Peyer's patch (tissue), 4 donors: ENCODE measurements at regions not wholly inside any gene's neighbourhood (a gene's known extent, or its start where the extent isn't known, plus 50 kb on each side); places are given as distances from the start of the nearest gene placed in this dataset.

Source experiments
- DNase-seq, 3 donors: peaks; one replicate each; pipeline ENCODE4 v3.0.0-alpha.2; 2017 to 2019
- H3K27ac ChIP-seq, 4 donors: fragments of 200-600 bp; sonication (generic); one replicate each; pipeline ENCODE4 v1.5.1; 2016 to 2019
- H3K27me3 ChIP-seq, 2 donors: fragments of 200-600 bp; sonication (generic); one replicate each; pipeline ENCODE4 v1.5.1; 2019
- H3K36me3 ChIP-seq, 3 donors: fragments of 200-600 bp; sonication (generic); one replicate each; pipeline ENCODE4 v1.5.1; 2016 to 2019
- H3K4me1 ChIP-seq, 4 donors: fragments of 200-600 bp; sonication (generic); one replicate each; pipeline ENCODE4 v1.5.1; 2016 to 2019
- H3K4me3 ChIP-seq, 4 donors: fragments of 200-600 bp; sonication (generic); 1 replicate in 3 of 4; 2 replicates in 1 of 4; pipeline ENCODE4 v1.5.1; 2016 to 2019; ENCODE audit warnings: mild to moderate bottlenecking in 1 of 4
- H3K9me3 ChIP-seq, 4 donors: fragments of 200-600 bp; sonication (generic); one replicate each; pipeline ENCODE4 v1.5.1; 2016 to 2019; ENCODE audit warnings: mild to moderate bottlenecking in 1 of 4
- CTCF ChIP-seq, 6 experiments: fragments of 450-650 bp in 4 of 6; fragments of 200-600 bp in 2 of 6; sonication (generic) in 1 of 6; IDR thresholded peaks; one replicate each; pipeline ENCODE4 v1.5.1; 2017 to 2019; ENCODE audit warnings: antibody characterized with exemption in 6 of 6, mild to moderate bottlenecking in 3 of 6, moderate library complexity in 1 of 6
- POLR2A ChIP-seq, 2 donors: fragments of 450-650 bp; IDR thresholded peaks; one replicate each; pipeline ENCODE4 v1.5.1; 2017; ENCODE audit warnings: antibody characterized with exemption in 2 of 2, mild to moderate bottlenecking in 2 of 2, moderate library complexity in 2 of 2

GRCh38 chr7:69020536-69020935, 577.7 kb upstream of the AUTS2 start:
- Histone ChIP-seq H3K4me3 (no peak overlapping the region), H3K36me3 (no peaks in the 10 kb centered on the region), H3K27ac (no peak overlapping the region), H3K9me3 (peaks cover 0 to 5% (median 0%) of the 10 kb centered on the region in 4 donors), H3K4me1 (no peaks in the 10 kb centered on the region), H3K27me3 (no peaks in the 10 kb centered on the region)
- no peak for TF ChIP-seq POLR2A (IDR thresholded peaks at IDR 0.05)
- TF ChIP-seq CTCF (IDR thresholded peaks at IDR 0.05), result no peak
- no peak for DNase-seq

GRCh38 chr7:69025249-69025648, 573.0 kb upstream of the AUTS2 start:
- DNase-seq, result no peak
- no peaks in the 10 kb centered on the region for H3K27me3 ChIP-seq
- TF ChIP-seq CTCF (IDR thresholded peaks at IDR 0.05) (no peak), POLR2A (IDR thresholded peaks at IDR 0.05) (no peak)
- no peak overlapping the region for H3K4me3 ChIP-seq
- H3K4me1 ChIP-seq, result no peaks in the 10 kb centered on the region
- no peaks in the 10 kb centered on the region for H3K36me3 ChIP-seq
- H3K9me3 ChIP-seq, result no peaks in the 10 kb centered on the region
- H3K27ac ChIP-seq, result no peak overlapping the region

GRCh38 chr7:69032848-69033247, 565.4 kb upstream of the AUTS2 start:
- TF ChIP-seq CTCF (IDR thresholded peaks at IDR 0.05) (no peak), POLR2A (IDR thresholded peaks at IDR 0.05) (no peak)
- Histone ChIP-seq H3K4me1 (no peaks in the 10 kb centered on the region), H3K36me3 (no peaks in the 10 kb centered on the region), H3K27ac (no peak overlapping the region), H3K27me3 (no peaks in the 10 kb centered on the region), H3K9me3 (no peaks in the 10 kb centered on the region), H3K4me3 (no peak overlapping the region)
- no peak for DNase-seq

- Histone ChIP-seq H3K27me3 (no peaks in the 10 kb centered on the region), H3K27ac (no peak overlapping the region), H3K9me3 (peaks cover 0 to 4% (median 0%) of the 10 kb centered on the region in 4 donors), H3K36me3 (no peaks in the 10 kb centered on the region), H3K4me3 (no peak overlapping the region), H3K4me1 (no peaks in the 10 kb centered on the region)
- no peak for DNase-seq
- TF ChIP-seq POLR2A (IDR thresholded peaks at IDR 0.05) (no peak), CTCF (IDR thresholded peaks at IDR 0.05) (no peak)
Measured at GRCh38 chr7:69035826-69036225, 562.4 kb upstream of the AUTS2 start.

- peaks cover 0 to 4% (median 0%) of the 10 kb centered on the region in 4 donors for H3K9me3 ChIP-seq
- H3K4me1 ChIP-seq, result no peaks in the 10 kb centered on the region
- TF ChIP-seq CTCF (IDR thresholded peaks at IDR 0.05), result no peak
- H3K4me3 ChIP-seq, result no peak overlapping the region
- DNase-seq, result no peak
- no peaks in the 10 kb centered on the region for H3K27me3 ChIP-seq
- H3K27ac ChIP-seq, result no peak overlapping the region
- H3K36me3 ChIP-seq, result no peaks in the 10 kb centered on the region
Measured at GRCh38 chr7:69036301-69036700, 562.0 kb upstream of the AUTS2 start.

- no peaks in the 10 kb centered on the region for H3K36me3 ChIP-seq
- no peak for DNase-seq
- no peaks in the 10 kb centered on the region for H3K4me1 ChIP-seq
Measured at GRCh38 chr7:69038915-69039314, 559.4 kb upstream of the AUTS2 start.

More at GRCh38 chr7:69038915-69039314, 559.4 kb upstream of the AUTS2 start:
- no peak overlapping the region for H3K27ac ChIP-seq
- H3K27me3 ChIP-seq, result no peaks in the 10 kb centered on the region
- peaks cover 0 to 5% (median 2%) of the 10 kb centered on the region in 4 donors for H3K9me3 ChIP-seq
- no peak overlapping the region for H3K4me3 ChIP-seq
- TF ChIP-seq POLR2A (IDR thresholded peaks at IDR 0.05), result no peak
- no peak for TF ChIP-seq CTCF (IDR thresholded peaks at IDR 0.05)
